BE2C (cell line): ENCODE measurements at regions not wholly inside any gene's neighbourhood (a gene's known extent, or its start where the extent isn't known, plus 50 kb on each side); places are given as distances from the start of the nearest gene placed in this dataset.

Experiments
- DNase-seq: peaks from one replicate; pipeline ENCODE4 v3.0.0-alpha.2; 2020
- H3K27me3 ChIP-seq: fragments of 250-450 bp; sonication (Bioruptor Pico); 2 replicates; pipeline ENCODE4 v1.5.1; 2020; ENCODE audit warnings: mild to moderate bottlenecking
- H3K36me3 ChIP-seq: fragments of 250-450 bp; sonication (Bioruptor Pico); 2 replicates; pipeline ENCODE4 v1.5.1; 2020; ENCODE audit warnings: mild to moderate bottlenecking
- H3K4me1 ChIP-seq: fragments of 250-450 bp; sonication (Bioruptor Pico); 2 replicates; pipeline ENCODE4 v1.5.1; 2020
- H3K4me3 ChIP-seq: 2 replicates; pipeline ENCODE4 v1.5.1; 2011; ENCODE audit warnings: low read depth, low read length
- H3K9me3 ChIP-seq: fragments of 250-450 bp; sonication (Bioruptor Pico); 2 replicates; pipeline ENCODE4 v1.5.1; 2020
- CTCF ChIP-seq: IDR thresholded peaks from 2 replicates; pipeline ENCODE4 v1.5.1; 2012; ENCODE audit warnings: mild to moderate bottlenecking, low read depth, low read length

GRCh38 chr5:54649041-54649504 is 131.5 kb downstream of the SNX18 start:
- DNase-seq = no peak
- Histone ChIP-seq H3K27me3 (no peaks in the 10 kb centered on the region), H3K36me3 (no peaks in the 10 kb centered on the region), H3K9me3 (no peaks in the 10 kb centered on the region), H3K4me3 (no peak overlapping the region), H3K4me1 (peaks cover 14% of the 10 kb centered on the region)
- TF ChIP-seq CTCF = no peak

- H3K4me3 ChIP-seq = no peak overlapping the region
Measured at GRCh38 chr5:54646356-54647101, 129.0 kb downstream of the SNX18 start.

GRCh38 chr5:54645882-54646355 is 128.4 kb downstream of the SNX18 start:
- H3K27me3 ChIP-seq = no peaks in the 10 kb centered on the region
- DNase-seq = no peak
- no peaks in the 10 kb centered on the region for H3K9me3 ChIP-seq
- H3K4me1 ChIP-seq = peaks cover 3% of the 10 kb centered on the region
- no peak overlapping the region for H3K4me3 ChIP-seq
- TF ChIP-seq CTCF = no peak
- H3K36me3 ChIP-seq = no peaks in the 10 kb centered on the region

More at GRCh38 chr5:54646356-54647101, 129.0 kb downstream of the SNX18 start:
- peaks cover 9% of the 10 kb centered on the region for H3K4me1 ChIP-seq
- H3K9me3 ChIP-seq = no peaks in the 10 kb centered on the region
- no peaks in the 10 kb centered on the region for H3K27me3 ChIP-seq
- TF ChIP-seq CTCF = no peak
- DNase-seq = no peak
- H3K36me3 ChIP-seq = no peaks in the 10 kb centered on the region

GRCh38 chr5:54644226-54644625 is 126.7 kb downstream of the SNX18 start:
- Histone ChIP-seq H3K4me1 (peaks cover 3% of the 10 kb centered on the region), H3K4me3 (no peak overlapping the region), H3K9me3 (no peaks in the 10 kb centered on the region), H3K27me3 (no peaks in the 10 kb centered on the region), H3K36me3 (no peaks in the 10 kb centered on the region)
- no peak for DNase-seq
- TF ChIP-seq CTCF = no peak

- DNase-seq = no peak
- no peak overlapping the region for H3K4me3 ChIP-seq
- peaks cover 3% of the 10 kb centered on the region for H3K4me1 ChIP-seq
Measured at GRCh38 chr5:54643685-54644106, 126.1 kb downstream of the SNX18 start.

More at GRCh38 chr5:54643685-54644106, 126.1 kb downstream of the SNX18 start:
- Histone ChIP-seq H3K36me3 (no peaks in the 10 kb centered on the region), H3K27me3 (no peaks in the 10 kb centered on the region), H3K9me3 (no peaks in the 10 kb centered on the region)
- no peak for TF ChIP-seq CTCF
